HG03045 (cell line): ENCODE measurements at regions not wholly inside any gene's neighbourhood (a gene's known extent, or its start where the extent isn't known, plus 50 kb on each side); places are given as distances from the start of the nearest gene placed in this dataset.
"Not testable (repeated sequence)": the region's sequence is repeated elsewhere in the genome, so short reads cannot be mapped to it uniquely, and the experiment has no call there.

Experiments used
- ATAC-seq: cut with Tn5 transposase; IDR thresholded peaks from one replicate; pipeline ENCODE4 v1.9.1; 2021; ENCODE audit warnings: mild to moderate bottlenecking, moderate library complexity; ENCODE audit not compliant: unreplicated experiment

- no peak for ATAC-seq
These were observed 610.4 kb upstream of the SLITRK6 start for GRCh38 chr13:86409466-86410241.

GRCh38 chr13:86425170-86425815 is 626.1 kb upstream of the SLITRK6 start:
- ATAC-seq = no peak

DNA sequence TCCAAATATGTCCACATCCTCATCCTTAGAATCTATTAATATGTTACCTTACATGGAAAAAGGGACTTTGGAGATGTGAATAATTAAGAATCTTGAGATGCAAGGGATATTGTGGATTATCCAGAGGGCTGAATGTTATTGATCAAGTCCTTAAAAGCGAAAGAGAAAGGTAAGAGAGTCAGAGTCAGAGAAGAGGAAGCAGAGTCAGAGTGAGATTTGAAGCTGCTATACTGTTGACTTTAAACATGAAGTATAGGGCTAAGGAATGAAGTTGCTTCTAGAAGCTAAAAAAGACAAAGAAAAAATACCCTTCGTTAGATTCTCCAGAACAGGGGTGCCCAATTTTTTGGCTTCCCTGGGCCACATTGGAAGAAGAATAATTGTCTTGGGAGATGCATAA is 627.2 kb upstream of the SLITRK6 start:
- no peak for ATAC-seq

- ATAC-seq = no peak
These were observed 630.5 kb upstream of the SLITRK6 start for GRCh38 chr13:86429756-86430155.

GRCh38 chr13:86438034-86438433 is 638.8 kb upstream of the SLITRK6 start:
- no peak for ATAC-seq

DNA sequence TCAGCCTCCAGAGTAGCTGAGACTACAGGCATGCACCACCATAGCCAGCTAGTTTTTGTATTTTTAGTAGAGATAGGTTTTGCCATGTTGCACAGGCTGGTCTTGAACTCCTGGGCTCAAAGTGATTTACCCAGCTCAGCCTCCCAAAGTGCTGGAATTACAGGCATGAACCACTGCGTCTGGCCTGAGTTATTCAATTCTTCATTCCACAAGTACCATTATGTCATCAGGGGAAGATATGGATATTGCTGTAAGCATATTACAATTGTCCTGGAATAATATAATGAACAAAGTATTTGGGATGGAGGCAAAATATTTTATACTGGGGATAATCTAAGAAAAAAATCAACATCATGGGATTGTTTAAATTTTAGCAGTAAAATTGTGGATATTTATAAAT is 646.0 kb upstream of the SLITRK6 start:
- no peak for ATAC-seq

- no peak for ATAC-seq
These were observed 646.5 kb upstream of the SLITRK6 start for GRCh38 chr13:86445672-86446071.

DNA sequence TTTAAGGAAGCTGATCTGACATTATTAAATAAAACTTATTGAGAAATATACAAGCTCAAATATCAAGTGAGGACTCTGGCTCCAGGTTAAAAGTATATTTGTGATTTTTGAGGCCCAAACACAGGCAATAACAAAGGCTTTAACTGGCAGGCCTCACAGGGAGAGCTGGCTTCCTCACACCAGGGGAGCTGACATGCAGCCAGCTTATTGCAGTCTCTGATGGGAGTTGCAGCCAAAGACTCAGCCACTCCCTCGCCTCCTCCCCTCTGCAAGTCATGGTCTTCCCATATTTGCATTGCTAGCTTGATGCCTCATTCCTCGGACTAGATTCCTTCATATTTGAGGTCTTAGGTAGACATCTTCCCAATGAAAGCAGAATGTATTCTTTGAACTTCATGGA is 647.1 kb upstream of the SLITRK6 start:
- no peak for ATAC-seq

GRCh38 chr13:86447479-86447878 is 648.3 kb upstream of the SLITRK6 start:
- ATAC-seq = no peak

DNA sequence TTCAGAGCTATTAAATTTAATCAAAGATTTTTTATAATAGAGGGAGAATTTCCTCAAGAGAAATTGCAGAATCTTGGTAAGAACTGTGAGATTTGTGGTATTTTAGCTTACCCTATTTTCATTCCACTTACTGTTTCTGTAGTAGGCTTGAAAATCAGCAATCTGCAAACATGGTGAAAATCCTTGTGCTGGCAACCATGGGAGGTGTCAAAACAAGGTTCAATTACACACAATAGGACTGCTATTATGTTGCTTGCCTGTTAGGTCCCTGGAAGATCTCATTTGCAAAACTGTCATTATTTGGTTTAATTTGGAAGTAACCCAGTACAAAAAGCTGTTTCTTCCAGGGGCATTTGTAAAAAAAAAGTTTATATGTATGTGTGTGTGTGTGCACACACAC is 662.8 kb upstream of the SLITRK6 start:
- ATAC-seq = no peak

- no peak for ATAC-seq
These were observed 665.0 kb upstream of the SLITRK6 start for GRCh38 chr13:86464193-86464592.

GRCh38 chr13:86474971-86475370 is 675.8 kb upstream of the SLITRK6 start:
- no peak for ATAC-seq

GRCh38 chr13:86476656-86477055 is 677.4 kb upstream of the SLITRK6 start:
- no peak for ATAC-seq

GRCh38 chr13:86486582-86486981 is 687.4 kb upstream of the SLITRK6 start:
- ATAC-seq = no peak

GRCh38 chr13:86491121-86491520 is 691.9 kb upstream of the SLITRK6 start:
- no peak for ATAC-seq

- ATAC-seq = not testable (repeated sequence)
These were observed 702.7 kb upstream of the SLITRK6 start for GRCh38 chr13:86501931-86502330.

- no peak for ATAC-seq
These were observed 711.6 kb upstream of the SLITRK6 start for GRCh38 chr13:86510792-86511191.

- no peak for ATAC-seq
These were observed 742.2 kb upstream of the SLITRK6 start for GRCh38 chr13:86541461-86541860.

- ATAC-seq = no peak
These were observed 754.8 kb upstream of the SLITRK6 start for GRCh38 chr13:86554066-86554465.

DNA sequence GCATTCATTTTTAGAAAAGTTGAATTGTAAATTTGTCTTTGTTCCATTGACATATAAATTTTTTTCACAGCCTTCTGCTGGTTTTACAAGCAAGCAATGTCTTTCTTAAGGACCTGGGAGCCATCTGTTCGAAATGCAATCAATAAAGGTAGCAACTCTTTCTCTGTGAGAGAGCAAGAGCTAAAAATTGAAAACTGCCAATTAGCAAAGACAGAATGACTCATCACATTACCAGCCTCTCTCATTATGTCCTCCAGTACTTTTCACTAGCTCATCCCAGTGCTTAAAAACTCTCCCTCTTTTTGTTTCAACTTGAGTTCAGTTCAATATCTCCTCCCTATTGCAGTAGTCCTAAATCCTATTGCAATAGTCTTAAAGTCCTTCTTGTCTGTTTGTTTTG is 760.7 kb upstream of the SLITRK6 start:
- no peak for ATAC-seq

- ATAC-seq = no peak
These were observed 763.6 kb upstream of the SLITRK6 start for GRCh38 chr13:86562866-86563265.

- ATAC-seq = no peak
These were observed 764.1 kb upstream of the SLITRK6 start for GRCh38 chr13:86563308-86563707.

DNA sequence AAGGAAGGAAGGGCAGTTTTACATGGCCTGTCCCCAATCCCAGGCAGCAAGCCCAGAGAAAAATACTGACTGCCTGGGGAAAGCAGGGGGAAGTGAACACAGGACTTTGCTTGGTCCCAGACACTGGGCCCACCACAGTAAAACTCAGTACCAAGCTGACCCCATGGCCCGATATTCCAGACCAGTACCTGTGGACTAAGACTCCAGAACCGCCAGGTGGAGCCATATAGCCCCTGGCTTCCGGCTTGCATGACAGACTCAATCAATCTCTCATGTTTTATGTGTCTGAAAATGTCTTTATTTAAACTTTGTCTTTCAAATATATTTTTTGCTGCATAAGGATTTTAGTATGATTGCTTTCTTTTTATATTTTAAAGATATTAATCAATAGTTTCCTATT is 767.9 kb upstream of the SLITRK6 start:
- no peak for ATAC-seq
